HepG2 (cell line): ENCODE measurements at regions not wholly inside any gene's neighbourhood (a gene's known extent, or its start where the extent isn't known, plus 50 kb on each side); places are given as distances from the start of the nearest gene placed in this dataset.

Source experiments
- ATAC-seq: fragments of 200-7000 bp; cut with Tn5 transposase; 3 replicates; pipeline ENCODE4 v1.9.1; 2020; ENCODE audit warnings: mild to moderate bottlenecking, moderate library complexity
- BruUV-seq: library from RNA; stranded (reverse); fragments of 400-500 nt; replicated peaks from 2 replicates; lab custom pipeline; 2021; lab: Mats Ljungman, UMichigan
- CTCF ChIA-PET: fragments of 300-600 bp; formaldehyde crosslinking; extraction: SDS; loops from one replicate; lab custom pipeline; 2021; ENCODE audit warnings: low total read pairs, inconsistent platforms, low intra/inter-chr PET ratio; lab: Yijun Ruan, JAX
- POLR2A ChIA-PET: fragments of 350-600 bp; sonication (Branson Sonifier 250); formaldehyde crosslinking; loops from one replicate; lab custom pipeline; 2020; ENCODE audit warnings: antibody characterized with exemption, inconsistent platforms; lab: Yijun Ruan, JAX
- DNase-seq: peaks from one replicate; pipeline ENCODE4 v3.0.0-alpha.2; 2015; ENCODE audit warnings: low spot score
- FAIRE-seq: peaks from 3 replicates; lab custom pipeline; 2011; peaks lifted over from hg19 to GRCh38; lab: Jason Lieb, UNC
- H2AFZ ChIP-seq: one replicate; pipeline ENCODE4 v1.6.1; 2011; ENCODE audit warnings: low read length, inconsistent platforms
- H3K27ac ChIP-seq: fragments of 300-600 bp; 3 replicates; pipeline ENCODE4 v1.8.0; 2011; ENCODE audit warnings: mixed run types, mild to moderate bottlenecking, mixed read lengths, low read length, inconsistent platforms; ENCODE audit not compliant: insufficient read depth; ENCODE audit errors: extremely low read length
- H3K27me3 ChIP-seq, 2 experiments: fragments of 200-600 bp in 1 of 2; 2 replicates in 1 of 2; 3 replicates in 1 of 2; pipeline versions ENCODE4 v1.6.0 to v1.8.0; 2011; ENCODE audit warnings: low read length in 2 of 2, mild to moderate bottlenecking in 2 of 2, moderate library complexity in 2 of 2, inconsistent platforms in 1 of 2; ENCODE audit not compliant: insufficient read depth in 2 of 2, control insufficient read depth in 1 of 2
- H3K36me3 ChIP-seq, 2 experiments: fragments of 200-600 bp in 1 of 2; replicated peaks in 1 of 2; 2 replicates in 1 of 2; 3 replicates in 1 of 2; pipeline versions ENCODE4 v1.5.1 to v1.8.0; 2011; ENCODE audit warnings: low read length in 2 of 2, inconsistent platforms in 1 of 2; ENCODE audit not compliant: insufficient read depth in 2 of 2, control insufficient read depth in 1 of 2
- H3K4me1 ChIP-seq: 2 replicates; pipeline ENCODE4 v1.5.1; 2012; ENCODE audit warnings: low read length, inconsistent platforms; ENCODE audit not compliant: insufficient read depth
- H3K4me2 ChIP-seq: 2 replicates; pipeline ENCODE4 v1.6.0; 2011; ENCODE audit warnings: low read depth, low read length, inconsistent platforms
- H3K4me3 ChIP-seq, 3 experiments: fragments of 200-600 bp in 1 of 3; sonication (generic), shearing (Covaris generic) in 1 of 3; replicated peaks in 1 of 3; 2 replicates each; pipeline ENCODE4 v1.5.1; 2011 to 2016; ENCODE audit warnings: low read length in 3 of 3, inconsistent platforms in 2 of 3, low read depth in 2 of 3, mild to moderate bottlenecking in 2 of 3, control low read depth in 1 of 3, mixed read lengths in 1 of 3; ENCODE audit not compliant: insufficient read depth in 1 of 3
- H3K79me2 ChIP-seq: one replicate; pipeline ENCODE4 v1.6.1; 2011; ENCODE audit warnings: low read length, inconsistent platforms; ENCODE audit not compliant: insufficient read depth
- H3K9ac ChIP-seq: 2 replicates; pipeline ENCODE4 v1.6.0; 2011; ENCODE audit warnings: mild to moderate bottlenecking, low read depth, low read length, inconsistent platforms; ENCODE audit not compliant: insufficient read depth
- H3K9me3 ChIP-seq: 2 replicates; pipeline ENCODE4 v1.5.1; 2012; ENCODE audit warnings: mild to moderate bottlenecking, low read length
- H4K20me1 ChIP-seq: 2 replicates; pipeline ENCODE4 v1.6.0; 2011; ENCODE audit warnings: inconsistent platforms, mild to moderate bottlenecking, low read length, moderate library complexity; ENCODE audit not compliant: insufficient read depth
- ARNTL ChIP-seq: sonication (generic); formaldehyde crosslinking; IDR thresholded peaks from 2 replicates; pipeline ENCODE4 v1.4.0; 2020; ENCODE audit warnings: mild to moderate bottlenecking, missing genetic modification reagents
- CEBPB ChIP-seq: IDR thresholded peaks from 2 replicates; pipeline ENCODE4 v1.6.1; 2011; ENCODE audit warnings: low read depth, low read length, improper control_type of control experiment, borderline replicate concordance
- CEBPG ChIP-seq: IDR thresholded peaks from 2 replicates; pipeline ENCODE4 v1.6.1; 2016
- HNRNPH1 ChIP-seq: fragments of 200-400 bp; formaldehyde crosslinking; optimal IDR thresholded peaks from 2 replicates; pipeline ENCODE3; 2017; ENCODE audit warnings: mild to moderate bottlenecking, low read depth, low read length
- MAFF ChIP-seq: IDR thresholded peaks from 2 replicates; pipeline ENCODE4 v1.6.1; 2011; ENCODE audit warnings: low read depth, low read length, improper control_type of control experiment
- MAFK ChIP-seq, 2 experiments: IDR thresholded peaks in 1 of 2; conservative IDR thresholded peaks in 1 of 2; 2 replicates each; pipeline ENCODE4 v1.6.1; 2011; ENCODE audit warnings: improper control_type of control experiment in 2 of 2, low read length in 2 of 2
- NFE2L2 ChIP-seq: fragments of 150-350 bp; IDR thresholded peaks from 2 replicates; pipeline ENCODE4 v1.6.1; 2014; ENCODE audit warnings: low read length
- REL ChIP-seq: sonication (generic); formaldehyde crosslinking; conservative IDR thresholded peaks from 2 replicates; pipeline ENCODE4 v1.8.0; 2022; ENCODE audit warnings: mild to moderate bottlenecking, missing genetic modification reagents, moderate library complexity
- RORA ChIP-seq: sonication (generic); formaldehyde crosslinking; IDR thresholded peaks from 2 replicates; pipeline ENCODE4 v1.5.0; 2020; ENCODE audit warnings: mild to moderate bottlenecking, missing genetic modification reagents, moderate library complexity
- ZNF24 ChIP-seq: fragments of 450-650 bp; IDR thresholded peaks from 2 replicates; pipeline ENCODE4 v1.6.1; 2017; ENCODE audit warnings: antibody characterized with exemption, mild to moderate bottlenecking
- ZNF292 ChIP-seq: sonication (generic); formaldehyde crosslinking; IDR thresholded peaks from 2 replicates; pipeline ENCODE4 v1.8.1; 2022; ENCODE audit warnings: mild to moderate bottlenecking, low read depth, missing genetic modification reagents, borderline replicate concordance
- ZNF382 ChIP-seq: sonication (generic); formaldehyde crosslinking; IDR thresholded peaks from 2 replicates; pipeline ENCODE4 v1.5.0; 2020; ENCODE audit warnings: missing genetic modification reagents, mild to moderate bottlenecking, borderline replicate concordance
- ZNF589 ChIP-seq: sonication (generic); formaldehyde crosslinking; conservative IDR thresholded peaks from 2 replicates; pipeline ENCODE4 v1.8.0; 2022; ENCODE audit warnings: mild to moderate bottlenecking, moderate library complexity, missing genetic modification reagents
- ZNF75D ChIP-seq: sonication (generic); formaldehyde crosslinking; IDR thresholded peaks from 2 replicates; pipeline ENCODE4 v1.8.1; 2023; ENCODE audit warnings: missing genetic modification reagents, mild to moderate bottlenecking, borderline replicate concordance
- ZSCAN30 ChIP-seq: sonication (generic); formaldehyde crosslinking; IDR thresholded peaks from 2 replicates; pipeline ENCODE4 v1.5.0; 2020; ENCODE audit warnings: mild to moderate bottlenecking, missing genetic modification reagents
- WGBS: methylation state at CpG from one replicate; pipeline ENCODE4 v1.1.6; 2017; ENCODE audit warnings: low lambda C conversion rate; 5-methylcytosine and 5-hydroxymethylcytosine counted together
- in situ Hi-C: cut with HindIII; loops from 2 replicates; pipeline ENCODE4 v1.10.0; 2017; ENCODE audit warnings: low pct_unique_long_range_greater_than_20kb; ENCODE audit not compliant: extremely low pct_ligation_motif_present
- intact Hi-C: fragments of 100-400 bp; cut with micrococcal nuclease; formaldehyde crosslinking; loops from one replicate; pipeline ENCODE4 v1.10.0; 2022; ENCODE audit not compliant: unreplicated experiment
- TF ChIP-seq, protein P1 (sequence below): sonication (generic); formaldehyde crosslinking; IDR thresholded peaks from 2 replicates; pipeline ENCODE4 v1.4.0; 2020; ENCODE audit warnings: mild to moderate bottlenecking, low read depth, missing genetic modification reagents

GRCh38 chrX:9352243-9352642 lies 112.6 kb upstream of the TBL1X start:
- no peak for ATAC-seq
- no peak for DNase-seq
- no peak overlapping the region for H3K4me3 ChIP-seq
- ChIA-PET POLR2A (no interaction called here), CTCF (no interaction called here)
- no peaks in the 10 kb centered on the region for H4K20me1 ChIP-seq
- 52% methylated on average over 4 of the region's 4 CpGs for WGBS
- H3K27me3 ChIP-seq, result peaks cover 0 to 3% of the 10 kb centered on the region in 2 experiments; a peak in 1 of 5 replicates
- no peaks in the 10 kb centered on the region for H3K9me3 ChIP-seq
- no TSS peak for BruUV-seq
- H3K36me3 ChIP-seq, result no peaks in the 10 kb centered on the region
- H2AFZ ChIP-seq, result no peak overlapping the region
- in situ Hi-C loops (no loop called here), intact Hi-C loops (no loop called here)
- H3K79me2 ChIP-seq, result no peaks in the 10 kb centered on the region
- H3K9ac ChIP-seq, result no peak overlapping the region
- H3K27ac ChIP-seq, result no peak overlapping the region
- FAIRE-seq, result no peak
- H3K4me2 ChIP-seq, result peak overlapping the region; percentile 39
- H3K4me1 ChIP-seq, result peaks cover 37% of the 10 kb centered on the region
- TF ChIP-seq MAFK (conservative IDR thresholded peaks at IDR 0.05 in 1 of 2, IDR thresholded peaks at IDR 0.05 in 1 of 2; ENCODE audit: low read length in 2 of 2) (peak; percentile 70 to 84), MAFF (peak; percentile 80), ARNTL (CRISPR knock-in tag) (no peak)

DNA sequence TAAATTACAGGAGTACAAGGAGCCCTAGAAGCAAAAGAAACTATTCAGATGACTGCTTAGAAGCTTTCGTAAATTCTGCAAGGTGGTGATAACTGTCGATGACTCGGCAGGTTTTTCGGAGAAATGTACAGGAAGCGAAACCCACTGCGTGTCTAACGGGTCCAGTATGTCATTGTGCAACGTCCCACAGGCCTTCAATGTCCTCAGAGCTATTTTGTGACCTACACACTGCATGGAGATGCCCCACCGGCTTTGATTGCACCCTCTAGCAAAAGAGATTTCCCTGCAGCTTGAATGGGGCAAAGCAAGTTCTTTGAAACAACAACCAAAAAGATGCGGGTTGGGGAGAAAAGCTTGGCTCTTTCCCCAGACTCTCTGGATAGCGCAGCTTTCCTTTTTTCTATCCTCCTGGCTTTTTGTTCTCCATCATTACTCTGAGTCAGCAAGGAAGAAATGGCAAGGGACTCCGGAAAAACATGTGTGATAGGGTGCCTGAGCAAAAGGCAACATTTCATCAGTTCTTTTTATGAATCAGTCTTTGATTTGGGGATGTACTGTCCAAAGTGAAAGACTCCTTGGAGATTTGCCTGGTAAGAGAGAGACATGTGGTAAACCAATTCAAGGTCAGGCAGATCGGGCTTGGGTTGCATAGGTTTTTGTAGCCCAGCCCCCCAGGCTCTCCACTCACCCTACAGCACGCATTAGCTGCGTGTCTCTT lies 112.0 kb upstream of the TBL1X start:
- ChIA-PET POLR2A (no interaction called here), CTCF (no interaction called here)
- Histone ChIP-seq H3K4me3 (no peak overlapping the region; a peak in 1 of 6 replicates), H3K79me2 (no peaks in the 10 kb centered on the region), H3K27ac (no peak overlapping the region), H4K20me1 (no peaks in the 10 kb centered on the region), H3K9me3 (no peaks in the 10 kb centered on the region), H2AFZ (no peak overlapping the region), H3K9ac (no peak overlapping the region), H3K4me1 (peaks cover 37% of the 10 kb centered on the region), H3K4me2 (peak overlapping the region; percentile 39), H3K27me3 (peaks cover 0 to 3% of the 10 kb centered on the region in 2 experiments; a peak in 1 of 5 replicates), H3K36me3 (no peaks in the 10 kb centered on the region)
- in situ Hi-C loops (no loop called here), intact Hi-C loops (no loop called here)
- FAIRE-seq, result no peak
- ATAC-seq, result peak; percentile 41; the same call in 1 of the 3 replicates
- WGBS, result 4% methylated on average over 7 of the region's 15 CpGs
- TF ChIP-seq ZNF24, result no peak
- TF ChIP-seq, protein P1, sequence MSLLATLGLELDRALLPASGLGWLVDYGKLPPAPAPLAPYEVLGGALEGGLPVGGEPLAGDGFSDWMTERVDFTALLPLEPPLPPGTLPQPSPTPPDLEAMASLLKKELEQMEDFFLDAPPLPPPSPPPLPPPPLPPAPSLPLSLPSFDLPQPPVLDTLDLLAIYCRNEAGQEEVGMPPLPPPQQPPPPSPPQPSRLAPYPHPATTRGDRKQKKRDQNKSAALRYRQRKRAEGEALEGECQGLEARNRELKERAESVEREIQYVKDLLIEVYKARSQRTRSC (CRISPR knock-in tag), result no peak
- TF ChIP-seq MAFK (conservative IDR thresholded peaks at IDR 0.05 in 1 of 2, IDR thresholded peaks at IDR 0.05 in 1 of 2; ENCODE audit: low read length in 2 of 2), result peak; percentile 23 to 59; a peak in 2 of 4 replicates
- peak; percentile 56; the same call in 1 of the 2 replicates for TF ChIP-seq MAFF
- no peak for TF ChIP-seq RORA (CRISPR knock-in tag)
- TF ChIP-seq ZNF382, result no peak
- no peak for TF ChIP-seq ZNF589 (CRISPR knock-in tag)
- peak; percentile 73; the same call in 1 of the 2 replicates for TF ChIP-seq CEBPB
- peak; percentile 23; the same call in 1 of the 2 replicates for TF ChIP-seq CEBPG
- no peak for TF ChIP-seq ZNF75D (CRISPR knock-in tag)
- TF ChIP-seq NFE2L2, result peak; percentile 50
- TF ChIP-seq ZSCAN30, result no peak
- no peak for TF ChIP-seq REL (CRISPR knock-in tag)
- TF ChIP-seq HNRNPH1, result no peak
- no peak for TF ChIP-seq ZNF292 (CRISPR knock-in tag)
- BruUV-seq, result no TSS peak
- DNase-seq, result peak; percentile 4
